K562 (cell line): ENCODE measurements at regions not wholly inside any gene's neighbourhood (a gene's known extent, or its start where the extent isn't known, plus 50 kb on each side); places are given as distances from the start of the nearest gene placed in this dataset.
A peak's percentile ranks its signal among the peaks of the same experiment; 100 is the strongest.

Experiments
- ATAC-seq: fragments of 200-7000 bp; cut with Tn5 transposase; 3 replicates; pipeline ENCODE4 v1.9.1; 2020; ENCODE audit warnings: moderate library complexity
- BruUV-seq: library from RNA; stranded (reverse); fragments of 400-500 nt; replicated peaks from 2 replicates; lab custom pipeline; 2021; lab: Mats Ljungman, UMichigan
- CTCF ChIA-PET: fragments of 300-600 bp; formaldehyde crosslinking; extraction: SDS; loops from one replicate; lab custom pipeline; 2021; ENCODE audit warnings: low intra/inter-chr PET ratio; lab: Yijun Ruan, JAX
- POLR2A ChIA-PET: fragments of 300-600, 350-650 bp; sonication (Branson Sonifier 250); formaldehyde crosslinking; extraction: SDS; loops from one replicate; lab custom pipeline; 2021; ENCODE audit warnings: antibody characterized with exemption, inconsistent platforms; lab: Yijun Ruan, JAX
- DNase-seq, 4 experiments: peaks; one replicate each; pipeline versions ENCODE4 v3.0.0 to v3.0.0-alpha.2; 2011 to 2018; ENCODE audit warnings: low spot score in 3 of 4, mixed read lengths in 3 of 4; ENCODE audit errors: extremely low read depth in 1 of 4
- FAIRE-seq: peaks from 2 replicates; lab custom pipeline; 2011; peaks lifted over from hg19 to GRCh38; lab: Jason Lieb, UNC
- H2AFZ ChIP-seq: 2 replicates; pipeline ENCODE4 v1.6.0; 2011; ENCODE audit warnings: low read depth, low read length, control low read depth, inconsistent platforms
- H3K27ac ChIP-seq: fragments of 200-600 bp; 3 replicates; pipeline ENCODE4 v1.8.0; 2011; ENCODE audit warnings: low read depth, mild to moderate bottlenecking, control low read depth, inconsistent platforms, low read length, moderate library complexity, mixed read lengths; ENCODE audit errors: extremely low read depth
- H3K27me3 ChIP-seq, 2 experiments: fragments of 300-600 bp in 1 of 2; 2 replicates in 1 of 2; 3 replicates in 1 of 2; pipeline versions ENCODE4 v1.6.0 to v1.8.0; 2011; ENCODE audit warnings: inconsistent platforms in 2 of 2, low read length in 2 of 2, mild to moderate bottlenecking in 1 of 2, mixed read lengths in 1 of 2, moderate library complexity in 1 of 2; ENCODE audit not compliant: control insufficient read depth in 2 of 2, insufficient read depth in 2 of 2
- H3K36me3 ChIP-seq: fragments of 300-600 bp; 3 replicates; pipeline ENCODE4 v1.8.0; 2011; ENCODE audit warnings: mild to moderate bottlenecking, low read length, inconsistent platforms; ENCODE audit not compliant: control insufficient read depth, insufficient read depth
- H3K4me1 ChIP-seq, 2 experiments: fragments of 200-600 bp in 1 of 2; replicated peaks in 1 of 2; 2 replicates in 1 of 2; 3 replicates in 1 of 2; pipeline versions ENCODE4 v1.5.1 to v1.8.0; 2011; ENCODE audit warnings: inconsistent platforms in 2 of 2, low read length in 2 of 2, mild to moderate bottlenecking in 1 of 2, mixed read lengths in 1 of 2, moderate library complexity in 1 of 2; ENCODE audit not compliant: control insufficient read depth in 2 of 2, insufficient read depth in 2 of 2
- H3K4me2 ChIP-seq: 2 replicates; pipeline ENCODE4 v1.6.1; 2011; ENCODE audit warnings: low read length, control low read depth, inconsistent platforms, mixed read lengths; ENCODE audit not compliant: insufficient read depth
- H3K4me3 ChIP-seq: fragments of 200-600 bp; sonication (generic), shearing (Covaris generic); 2 replicates; pipeline ENCODE4 v1.5.1; 2016; ENCODE audit warnings: control low read depth, inconsistent platforms
- H3K79me2 ChIP-seq: fragments of 200-600 bp; 3 replicates; pipeline ENCODE4 v1.8.0; 2011; ENCODE audit warnings: low read length, inconsistent platforms; ENCODE audit not compliant: control insufficient read depth, insufficient read depth
- H3K9ac ChIP-seq, 2 experiments: 2 replicates each; pipeline versions ENCODE4 v1.6.0 to v1.6.1; 2011; ENCODE audit warnings: low read depth in 2 of 2, low read length in 2 of 2, control low read depth in 1 of 2, inconsistent platforms in 1 of 2, mild to moderate bottlenecking in 1 of 2, mixed read lengths in 1 of 2; ENCODE audit not compliant: insufficient read depth in 1 of 2
- H3K9me1 ChIP-seq: one replicate; pipeline ENCODE4 v1.6.0; 2011; ENCODE audit warnings: inconsistent platforms, mild to moderate bottlenecking, low read length, moderate library complexity; ENCODE audit not compliant: control insufficient read depth, insufficient read depth
- H3K9me3 ChIP-seq: replicated peaks from 2 replicates; pipeline ENCODE4 v1.5.1; 2011; ENCODE audit warnings: low read depth, low read length, inconsistent platforms; ENCODE audit not compliant: control insufficient read depth, insufficient read depth
- H4K20me1 ChIP-seq: replicated peaks from 2 replicates; pipeline ENCODE4 v1.6.1; 2011; ENCODE audit warnings: low read length, inconsistent platforms, mixed read lengths; ENCODE audit not compliant: control insufficient read depth, insufficient read depth
- BCOR ChIP-seq: fragments of 450-650 bp; IDR thresholded peaks from 2 replicates; pipeline ENCODE4 v1.6.1; 2016
- C11orf30 ChIP-seq: fragments of 450-650 bp; IDR thresholded peaks from 2 replicates; pipeline ENCODE4 v1.6.1; 2016; ENCODE audit warnings: low read depth, mild to moderate bottlenecking
- CBFA2T2 ChIP-seq: fragments of 450-650 bp; conservative IDR thresholded peaks from 2 replicates; pipeline ENCODE4 v1.6.1; 2017; ENCODE audit warnings: mild to moderate bottlenecking
- MAFF ChIP-seq: IDR thresholded peaks from 2 replicates; pipeline ENCODE4 v1.6.1; 2012; ENCODE audit warnings: low read length, improper control_type of control experiment
- YY1 ChIP-seq, 3 experiments: IDR thresholded peaks; 2 replicates each; pipeline ENCODE4 v1.6.1; 2011; ENCODE audit warnings: low read length in 2 of 3, mild to moderate bottlenecking in 2 of 3, moderate library complexity in 2 of 3, borderline replicate concordance in 1 of 3, control low read depth in 1 of 3, low read depth in 1 of 3; ENCODE audit not compliant: insufficient read depth in 3 of 3, insufficient replicate concordance in 2 of 3, control insufficient read depth in 1 of 3, insufficient read length in 1 of 3; ENCODE audit errors: extremely low read depth in 1 of 3
- WGBS: fragments of 100-300 bp; shearing (Covaris generic); methylation state at CpG from one replicate; pipeline ENCODE4 v1.1.6; 2016; ENCODE audit warnings: low coverage, mixed read lengths; ENCODE audit not compliant: insufficient coverage; ENCODE audit errors: missing lambda C conversion rate; 5-methylcytosine and 5-hydroxymethylcytosine counted together
- in situ Hi-C: fragments of 300-500 bp; cut with MboI; formaldehyde crosslinking; loops from 4 replicates; pipeline ENCODE4 v1.15.0; 2018; ENCODE audit warnings: inconsistent platforms, mixed read lengths
- intact Hi-C: fragments of 100-400 bp; cut with micrococcal nuclease; formaldehyde crosslinking; loops from 2 replicates; pipeline ENCODE4 v1.14.2; 2022
- TF ChIP-seq, protein P1 (sequence below): fragments of 450-650 bp; IDR thresholded peaks from 2 replicates; pipeline ENCODE4 v1.6.1; 2017; ENCODE audit warnings: mild to moderate bottlenecking, moderate library complexity
- TF ChIP-seq, protein P2 (sequence below): fragments of 450-650 bp; IDR thresholded peaks from 2 replicates; pipeline ENCODE4 v1.7.0; 2016; ENCODE audit warnings: borderline replicate concordance

DNA sequence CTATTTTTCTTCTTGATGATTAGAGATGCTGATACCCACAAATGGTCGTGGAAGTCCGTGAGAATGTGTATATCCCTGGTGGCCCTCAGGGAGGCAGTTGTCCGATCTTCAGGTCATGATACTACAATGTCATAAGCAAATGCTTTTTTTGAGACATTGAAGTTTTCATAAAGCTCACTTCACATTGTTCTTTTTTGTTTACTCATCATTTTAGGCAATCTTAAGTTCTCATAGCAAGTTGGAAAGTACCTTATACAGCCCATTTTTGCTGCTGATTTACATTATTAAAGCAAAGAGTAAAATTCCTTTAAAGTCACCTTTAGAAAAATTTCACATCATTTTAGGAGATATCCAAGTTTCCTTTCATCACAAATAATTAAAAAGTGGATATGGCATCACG, 90.0 kb upstream of the CCDC196 start:
- no peaks in the 10 kb centered on the region for H3K9me3 ChIP-seq
- no peak overlapping the region for H2AFZ ChIP-seq
- 0% methylated on average over 3 of the region's 4 CpGs for WGBS
- H3K79me2 ChIP-seq = no peaks in the 10 kb centered on the region
- intact Hi-C loops = no loop called here
- H3K27ac ChIP-seq = no peak overlapping the region
- H3K4me1 ChIP-seq = no peaks in the 10 kb centered on the region
- no peaks in the 10 kb centered on the region for H4K20me1 ChIP-seq
- CTCF ChIA-PET = no interaction called here
- H3K27me3 ChIP-seq = no peaks in the 10 kb centered on the region
- no peak for DNase-seq
- H3K4me2 ChIP-seq = no peak overlapping the region
- no peaks in the 10 kb centered on the region for H3K9me1 ChIP-seq
- TF ChIP-seq BCOR (no peak), C11orf30 (0 out of 2 replicates have a peak, but pooled peaks have one; percentile 4)
- TF ChIP-seq, all 486 proteins: peak for 1
- BruUV-seq = no TSS peak
- no peak for FAIRE-seq
- no peak for ATAC-seq
- POLR2A ChIA-PET = no interaction called here
- no peaks in the 10 kb centered on the region for H3K36me3 ChIP-seq
- H3K4me3 ChIP-seq = no peak overlapping the region
- H3K9ac ChIP-seq = no peak overlapping the region
- in situ Hi-C loops = no loop called here

DNA sequence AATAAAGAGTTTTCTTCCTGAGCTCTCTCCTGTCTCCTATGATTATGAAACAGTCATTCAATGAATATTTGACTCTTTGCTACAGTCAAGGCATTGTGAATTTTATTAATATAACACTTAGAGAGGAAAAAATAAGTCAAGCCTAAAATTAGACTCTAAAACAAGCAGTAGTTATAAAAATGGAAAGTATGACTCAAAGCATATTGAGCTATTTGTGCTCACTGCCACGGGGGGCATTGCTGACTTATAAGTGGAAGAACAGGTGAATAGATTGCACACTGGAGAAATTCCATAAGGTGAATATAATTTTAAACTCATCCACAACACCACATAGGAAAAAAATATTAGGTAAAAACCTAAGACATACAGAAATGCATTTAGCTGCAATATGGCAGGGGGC, 87.7 kb upstream of the CCDC196 start:
- WGBS = 0% methylated on average over 1 of the region's 1 CpG
- in situ Hi-C loops = no loop called here

More for the DNA sequence above, 87.7 kb upstream of the CCDC196 start:
- Histone ChIP-seq H3K27me3 (no peaks in the 10 kb centered on the region), H3K9me3 (no peaks in the 10 kb centered on the region), H3K36me3 (no peaks in the 10 kb centered on the region), H3K4me1 (no peaks in the 10 kb centered on the region), H2AFZ (no peak overlapping the region), H3K9me1 (no peaks in the 10 kb centered on the region), H3K79me2 (no peaks in the 10 kb centered on the region), H3K4me2 (no peak overlapping the region), H3K4me3 (no peak overlapping the region), H4K20me1 (no peaks in the 10 kb centered on the region), H3K27ac (no peak overlapping the region), H3K9ac (no peak overlapping the region)
- ATAC-seq = no peak
- no peak for FAIRE-seq
- no peak for DNase-seq
- intact Hi-C loops = no loop called here
- no peak for TF ChIP-seq MAFF
- no peak for TF ChIP-seq CBFA2T2
- TF ChIP-seq, protein P1, sequence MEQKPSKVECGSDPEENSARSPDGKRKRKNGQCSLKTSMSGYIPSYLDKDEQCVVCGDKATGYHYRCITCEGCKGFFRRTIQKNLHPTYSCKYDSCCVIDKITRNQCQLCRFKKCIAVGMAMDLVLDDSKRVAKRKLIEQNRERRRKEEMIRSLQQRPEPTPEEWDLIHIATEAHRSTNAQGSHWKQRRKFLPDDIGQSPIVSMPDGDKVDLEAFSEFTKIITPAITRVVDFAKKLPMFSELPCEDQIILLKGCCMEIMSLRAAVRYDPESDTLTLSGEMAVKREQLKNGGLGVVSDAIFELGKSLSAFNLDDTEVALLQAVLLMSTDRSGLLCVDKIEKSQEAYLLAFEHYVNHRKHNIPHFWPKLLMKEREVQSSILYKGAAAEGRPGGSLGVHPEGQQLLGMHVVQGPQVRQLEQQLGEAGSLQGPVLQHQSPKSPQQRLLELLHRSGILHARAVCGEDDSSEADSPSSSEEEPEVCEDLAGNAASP = no peak
- no peak for TF ChIP-seq YY1 (IDR thresholded peaks at IDR 0.05; ENCODE audit: borderline replicate concordance in 1 of 3, control insufficient read depth in 1 of 3, extremely low read depth in 1 of 3, insufficient read depth in 3 of 3, insufficient read length in 1 of 3, insufficient replicate concordance in 2 of 3, low read depth in 1 of 3, low read length in 2 of 3)
- TF ChIP-seq, protein P2, sequence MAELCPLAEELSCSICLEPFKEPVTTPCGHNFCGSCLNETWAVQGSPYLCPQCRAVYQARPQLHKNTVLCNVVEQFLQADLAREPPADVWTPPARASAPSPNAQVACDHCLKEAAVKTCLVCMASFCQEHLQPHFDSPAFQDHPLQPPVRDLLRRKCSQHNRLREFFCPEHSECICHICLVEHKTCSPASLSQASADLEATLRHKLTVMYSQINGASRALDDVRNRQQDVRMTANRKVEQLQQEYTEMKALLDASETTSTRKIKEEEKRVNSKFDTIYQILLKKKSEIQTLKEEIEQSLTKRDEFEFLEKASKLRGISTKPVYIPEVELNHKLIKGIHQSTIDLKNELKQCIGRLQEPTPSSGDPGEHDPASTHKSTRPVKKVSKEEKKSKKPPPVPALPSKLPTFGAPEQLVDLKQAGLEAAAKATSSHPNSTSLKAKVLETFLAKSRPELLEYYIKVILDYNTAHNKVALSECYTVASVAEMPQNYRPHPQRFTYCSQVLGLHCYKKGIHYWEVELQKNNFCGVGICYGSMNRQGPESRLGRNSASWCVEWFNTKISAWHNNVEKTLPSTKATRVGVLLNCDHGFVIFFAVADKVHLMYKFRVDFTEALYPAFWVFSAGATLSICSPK = no peak
- CTCF ChIA-PET = no interaction called here
- POLR2A ChIA-PET = no interaction called here
- no TSS peak for BruUV-seq
